Heart left ventricle (tissue), 13 donors: ENCODE measurements at regions not wholly inside any gene's neighbourhood (a gene's known extent, or its start where the extent isn't known, plus 50 kb on each side); places are given as distances from the start of the nearest gene placed in this dataset.

Source experiments
- POLR2A ChIP-seq, 2 donors: fragments of 450-650 bp; IDR thresholded peaks; one replicate each; pipeline ENCODE4 v1.6.1; 2017; ENCODE audit warnings: antibody characterized with exemption in 2 of 2, mild to moderate bottlenecking in 2 of 2, moderate library complexity in 2 of 2
- TF ChIP-seq, protein P1 (sequence below), 12 donors: fragments of 200-600 bp; sonication (generic) in 4 of 12; IDR thresholded peaks; one replicate each; pipeline versions ENCODE4 v1.5.0 to v1.8.0; 2018 to 2022; ENCODE audit warnings: antibody characterized with exemption in 12 of 12, mild to moderate bottlenecking in 5 of 12
- donor health status: ischemic (EF 13 %, LVEDD 7.1; RV severe dilation, severe dysfunction).
- donor health status: DM: no; HTN: yes; CAD: no.
- donor health status: DM: no; HTN: no; CAD: no.
- donor health status: ischemic (EF 25% LVEDD 6.9; RV normal size, moderate dysfunction).
- donor health status: ischemic (EF 25% LVEDD 5.7; RV mildly dilated, moderate dysfunction).
- donor health status: ischemic (EF 35%, LVEDD 5.7; RV mildly dilated, moderate dysfunction).
- donor health status: nonischemic (EF 11% LVEDD 7.7; RV severe dilation, severe dysfunction).
- donor health status: DM: yes; HTN: yes; CAD: no.
- donor health status: PGD.
- donor health status: ischemic (EF 29% LVEDD 5.4; RV normal size, mild dysfunction).
- donor health status: nonischemic (EF 23%, LVEDD 6.1; RV moderate dilation, normal function).

GRCh38 chr6:99746261-99746895 is 139.7 kb downstream of the PRDM13 start:
- TF ChIP-seq, protein P1, sequence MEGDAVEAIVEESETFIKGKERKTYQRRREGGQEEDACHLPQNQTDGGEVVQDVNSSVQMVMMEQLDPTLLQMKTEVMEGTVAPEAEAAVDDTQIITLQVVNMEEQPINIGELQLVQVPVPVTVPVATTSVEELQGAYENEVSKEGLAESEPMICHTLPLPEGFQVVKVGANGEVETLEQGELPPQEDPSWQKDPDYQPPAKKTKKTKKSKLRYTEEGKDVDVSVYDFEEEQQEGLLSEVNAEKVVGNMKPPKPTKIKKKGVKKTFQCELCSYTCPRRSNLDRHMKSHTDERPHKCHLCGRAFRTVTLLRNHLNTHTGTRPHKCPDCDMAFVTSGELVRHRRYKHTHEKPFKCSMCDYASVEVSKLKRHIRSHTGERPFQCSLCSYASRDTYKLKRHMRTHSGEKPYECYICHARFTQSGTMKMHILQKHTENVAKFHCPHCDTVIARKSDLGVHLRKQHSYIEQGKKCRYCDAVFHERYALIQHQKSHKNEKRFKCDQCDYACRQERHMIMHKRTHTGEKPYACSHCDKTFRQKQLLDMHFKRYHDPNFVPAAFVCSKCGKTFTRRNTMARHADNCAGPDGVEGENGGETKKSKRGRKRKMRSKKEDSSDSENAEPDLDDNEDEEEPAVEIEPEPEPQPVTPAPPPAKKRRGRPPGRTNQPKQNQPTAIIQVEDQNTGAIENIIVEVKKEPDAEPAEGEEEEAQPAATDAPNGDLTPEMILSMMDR (IDR thresholded peaks at IDR 0.05): peak; percentile 64 to 91 (median 82)
- no peak for TF ChIP-seq POLR2A (IDR thresholded peaks at IDR 0.05)
